Trophoblast cell (in vitro differentiated cells and primary cell): ENCODE measurements at regions not wholly inside any gene's neighbourhood (a gene's known extent, or its start where the extent isn't known, plus 50 kb on each side); places are given as distances from the start of the nearest gene placed in this dataset.

Source experiments
- DNase-seq, 2 donors: peaks; one replicate each; pipeline ENCODE4 v3.0.0-alpha.2; 2016
- H2AFZ ChIP-seq: 2 replicates; pipeline ENCODE4 v1.6.1; 2013; ENCODE audit warnings: low read length, moderate library complexity, mild to moderate bottlenecking; ENCODE audit not compliant: insufficient read depth, poor library complexity
- H2AK5ac ChIP-seq: 2 replicates; pipeline ENCODE4 v1.6.1; 2013; ENCODE audit warnings: mild to moderate bottlenecking, low read length
- H2BK120ac ChIP-seq: 2 replicates; pipeline ENCODE4 v1.6.1; 2013; ENCODE audit warnings: low read length, mild to moderate bottlenecking, moderate library complexity; ENCODE audit not compliant: insufficient read depth, poor library complexity
- H2BK12ac ChIP-seq: 2 replicates; pipeline ENCODE4 v1.6.1; 2013; ENCODE audit warnings: mild to moderate bottlenecking, low read length, moderate library complexity
- H2BK5ac ChIP-seq: 2 replicates; pipeline ENCODE4 v1.6.1; 2013; ENCODE audit warnings: low read length, low read depth, moderate library complexity, mild to moderate bottlenecking; ENCODE audit not compliant: poor library complexity
- H3K14ac ChIP-seq: 2 replicates; pipeline ENCODE4 v1.6.1; 2013; ENCODE audit warnings: mild to moderate bottlenecking, low read length
- H3K18ac ChIP-seq: 2 replicates; pipeline ENCODE4 v1.6.1; 2013; ENCODE audit warnings: mild to moderate bottlenecking, low read length
- H3K23ac ChIP-seq: 2 replicates; pipeline ENCODE4 v1.6.1; 2013; ENCODE audit warnings: low read length
- H3K27ac ChIP-seq: 2 replicates; pipeline ENCODE4 v1.5.1; 2013; ENCODE audit warnings: low read depth, mild to moderate bottlenecking, inconsistent platforms, low read length, moderate library complexity
- H3K27me3 ChIP-seq: 2 replicates; pipeline ENCODE4 v1.6.1; 2013; ENCODE audit warnings: inconsistent platforms, mild to moderate bottlenecking, low read length, moderate library complexity; ENCODE audit not compliant: insufficient read depth
- H3K36me3 ChIP-seq, 2 experiments: 1 replicate in 1 of 2; 2 replicates in 1 of 2; pipeline ENCODE4 v1.6.1; 2013; ENCODE audit warnings: low read length in 2 of 2, mild to moderate bottlenecking in 2 of 2, moderate library complexity in 1 of 2; ENCODE audit not compliant: insufficient read depth in 2 of 2, control insufficient read depth in 1 of 2
- H3K4ac ChIP-seq: 2 replicates; pipeline ENCODE4 v1.6.1; 2013; ENCODE audit warnings: low read depth, mild to moderate bottlenecking, low read length, moderate library complexity
- H3K4me1 ChIP-seq, 2 experiments: 1 replicate in 1 of 2; 2 replicates in 1 of 2; pipeline ENCODE4 v1.6.1; 2013; ENCODE audit warnings: low read length in 2 of 2, mild to moderate bottlenecking in 2 of 2, moderate library complexity in 1 of 2; ENCODE audit not compliant: insufficient read depth in 2 of 2, control insufficient read depth in 1 of 2
- H3K4me2 ChIP-seq: 2 replicates; pipeline ENCODE4 v1.6.1; 2013; ENCODE audit warnings: inconsistent platforms, mild to moderate bottlenecking, low read length, moderate library complexity
- H3K4me3 ChIP-seq: 2 replicates; pipeline ENCODE4 v1.5.1; 2013; ENCODE audit warnings: mild to moderate bottlenecking, low read depth, low read length, inconsistent platforms
- H3K79me1 ChIP-seq: one replicate; pipeline ENCODE4 v1.6.1; 2013; ENCODE audit warnings: low read length
- H3K79me2 ChIP-seq: 2 replicates; pipeline ENCODE4 v1.6.1; 2013; ENCODE audit warnings: low read length, mild to moderate bottlenecking; ENCODE audit not compliant: control insufficient read depth, insufficient read depth, poor library complexity
- H3K9ac ChIP-seq: 2 replicates; pipeline ENCODE4 v1.6.1; 2013; ENCODE audit warnings: mild to moderate bottlenecking, low read length
- H3K9me3 ChIP-seq: 2 replicates; pipeline ENCODE4 v1.6.1; 2013; ENCODE audit warnings: low read depth, mild to moderate bottlenecking, control low read depth, inconsistent platforms, low read length; ENCODE audit not compliant: insufficient read depth
- H4K12ac ChIP-seq: 2 replicates; pipeline ENCODE4 v1.6.1; 2013; ENCODE audit warnings: low read depth, mild to moderate bottlenecking, low read length, moderate library complexity
- H4K8ac ChIP-seq: 2 replicates; pipeline ENCODE4 v1.6.1; 2013; ENCODE audit warnings: low read depth, mild to moderate bottlenecking, low read length, moderate library complexity
- H4K91ac ChIP-seq: one replicate; pipeline ENCODE4 v1.6.1; 2013; ENCODE audit warnings: low read depth, mild to moderate bottlenecking, low read length, moderate library complexity
- WGBS: extraction: QIAGEN DNeasy Blood & Tissue Kit; methylation state at CpG from one replicate; pipeline ENCODE4 v1.1.7; 2013; ENCODE audit warnings: missing lambda C conversion rate; ENCODE audit not compliant: insufficient read length, insufficient coverage; ENCODE audit errors: extremely low coverage; 5-methylcytosine and 5-hydroxymethylcytosine counted together

DNA sequence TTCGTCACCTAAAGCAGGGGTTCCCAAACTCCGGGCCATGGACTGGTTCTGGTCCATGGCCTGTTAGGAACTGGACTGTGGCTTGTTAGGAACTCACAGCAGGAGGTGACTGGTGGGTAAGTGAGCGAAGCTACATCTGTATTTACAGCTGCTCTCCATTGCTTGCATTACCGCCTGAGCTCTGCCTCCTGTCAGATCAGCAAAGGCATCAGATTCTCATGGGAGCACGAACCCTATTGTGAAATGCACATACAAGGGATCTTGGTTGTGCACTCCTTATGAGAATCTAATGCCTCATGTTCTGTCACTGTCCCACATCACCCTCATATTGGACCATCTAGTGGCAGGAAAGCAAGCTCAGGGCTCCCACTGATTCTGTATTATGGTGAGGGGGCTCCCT, 217.0 kb downstream of the ZFP36L2 start:
- Histone ChIP-seq H4K91ac (no peak overlapping the region), H2BK120ac (no peak overlapping the region), H3K4me1 (peaks cover 4 to 12% of the 10 kb centered on the region in 2 experiments), H3K9ac (no peak overlapping the region), H3K79me2 (no peaks in the 10 kb centered on the region), H3K14ac (no peak overlapping the region), H3K9me3 (peaks cover 3% of the 10 kb centered on the region), H2AFZ (no peak overlapping the region), H3K4me2 (no peak overlapping the region), H3K36me3 (no peaks in the 10 kb centered on the region), H2BK12ac (no peak overlapping the region), H2AK5ac (no peak overlapping the region), H3K18ac (no peak overlapping the region), H4K8ac (no peak overlapping the region), H3K27me3 (no peaks in the 10 kb centered on the region), H4K12ac (no peak overlapping the region), H3K79me1 (peaks cover 2% of the 10 kb centered on the region), H3K4me3 (no peak overlapping the region), H3K4ac (no peak overlapping the region), H2BK5ac (no peak overlapping the region), H3K23ac (no peak overlapping the region), H3K27ac (no peak overlapping the region)
- WGBS: no CpG with 5 or more reads among the region's 5 CpGs
- no peak for DNase-seq

DNA sequence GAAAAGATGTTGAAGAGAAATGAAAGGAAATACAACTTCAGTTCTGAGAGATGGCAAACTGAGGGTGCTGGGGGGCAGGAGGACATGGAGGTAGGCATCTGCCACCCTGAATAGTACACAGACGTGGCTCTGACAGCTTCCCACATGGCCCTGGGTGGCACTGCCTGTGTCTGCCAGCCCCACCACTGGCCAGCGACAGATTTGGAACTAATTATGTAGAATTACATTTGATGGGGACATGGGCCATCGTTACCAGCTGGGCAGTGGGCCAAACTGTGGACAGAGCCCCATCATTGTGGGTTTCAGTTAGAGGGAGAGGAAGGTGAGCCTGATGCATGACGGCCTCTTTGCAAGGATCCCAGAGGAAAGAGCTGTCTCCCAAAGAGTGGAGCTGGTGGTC, 216.0 kb upstream of the HAAO start:
- H3K9ac ChIP-seq: no peak overlapping the region

DNA sequence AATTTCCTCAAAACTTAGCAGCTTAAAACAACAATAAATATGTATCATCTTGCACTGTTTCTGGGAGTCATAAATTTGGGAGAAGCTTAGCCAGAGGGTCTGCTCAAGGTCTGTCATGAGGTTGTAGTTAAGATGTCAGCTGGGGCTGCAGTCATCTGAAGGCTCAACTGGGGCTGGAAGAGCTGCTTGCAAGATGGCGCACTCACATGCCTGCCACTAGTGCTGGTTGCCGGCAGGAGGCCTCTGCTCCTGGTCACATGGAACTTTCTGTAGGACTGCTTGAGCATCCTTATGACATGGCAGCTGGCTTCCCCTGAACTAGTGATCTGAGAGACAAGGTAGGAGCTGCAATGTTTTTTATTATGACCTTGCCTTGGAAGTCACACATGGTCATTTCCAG, 215.5 kb upstream of the HAAO start:
- Histone ChIP-seq H3K27me3 (no peaks in the 10 kb centered on the region), H4K12ac (no peak overlapping the region), H3K36me3 (no peaks in the 10 kb centered on the region), H3K9ac (no peak overlapping the region), H3K4me2 (no peak overlapping the region), H2BK120ac (no peak overlapping the region), H3K18ac (no peak overlapping the region), H4K8ac (no peak overlapping the region), H3K23ac (no peak overlapping the region), H2BK12ac (no peak overlapping the region), H3K27ac (no peak overlapping the region), H3K79me2 (no peaks in the 10 kb centered on the region), H3K79me1 (peaks cover 2% of the 10 kb centered on the region), H2AK5ac (no peak overlapping the region), H2BK5ac (no peak overlapping the region), H3K4me3 (no peak overlapping the region), H3K9me3 (peaks cover 3% of the 10 kb centered on the region), H4K91ac (no peak overlapping the region), H3K4ac (no peak overlapping the region), H3K14ac (no peak overlapping the region), H2AFZ (no peak overlapping the region), H3K4me1 (peaks cover 4 to 6% of the 10 kb centered on the region in 2 experiments)
- DNase-seq: no peak
- no CpG with 5 or more reads among the region's 2 CpGs for WGBS

More for the DNA sequence above, 216.0 kb upstream of the HAAO start:
- Histone ChIP-seq H3K18ac (no peak overlapping the region), H3K14ac (no peak overlapping the region), H4K12ac (no peak overlapping the region), H2AFZ (no peak overlapping the region), H3K36me3 (no peaks in the 10 kb centered on the region), H2AK5ac (no peak overlapping the region), H2BK12ac (no peak overlapping the region), H4K91ac (no peak overlapping the region), H3K4ac (no peak overlapping the region), H4K8ac (no peak overlapping the region), H3K27ac (no peak overlapping the region), H3K79me2 (no peaks in the 10 kb centered on the region), H3K23ac (no peak overlapping the region), H3K4me2 (no peak overlapping the region), H3K79me1 (peaks cover 2% of the 10 kb centered on the region), H3K9me3 (peaks cover 3% of the 10 kb centered on the region), H2BK5ac (no peak overlapping the region), H3K4me1 (peaks cover 4 to 6% of the 10 kb centered on the region in 2 experiments), H3K27me3 (no peaks in the 10 kb centered on the region), H3K4me3 (no peak overlapping the region), H2BK120ac (no peak overlapping the region)
- no CpG with 5 or more reads among the region's 4 CpGs for WGBS
- no peak for DNase-seq

DNA sequence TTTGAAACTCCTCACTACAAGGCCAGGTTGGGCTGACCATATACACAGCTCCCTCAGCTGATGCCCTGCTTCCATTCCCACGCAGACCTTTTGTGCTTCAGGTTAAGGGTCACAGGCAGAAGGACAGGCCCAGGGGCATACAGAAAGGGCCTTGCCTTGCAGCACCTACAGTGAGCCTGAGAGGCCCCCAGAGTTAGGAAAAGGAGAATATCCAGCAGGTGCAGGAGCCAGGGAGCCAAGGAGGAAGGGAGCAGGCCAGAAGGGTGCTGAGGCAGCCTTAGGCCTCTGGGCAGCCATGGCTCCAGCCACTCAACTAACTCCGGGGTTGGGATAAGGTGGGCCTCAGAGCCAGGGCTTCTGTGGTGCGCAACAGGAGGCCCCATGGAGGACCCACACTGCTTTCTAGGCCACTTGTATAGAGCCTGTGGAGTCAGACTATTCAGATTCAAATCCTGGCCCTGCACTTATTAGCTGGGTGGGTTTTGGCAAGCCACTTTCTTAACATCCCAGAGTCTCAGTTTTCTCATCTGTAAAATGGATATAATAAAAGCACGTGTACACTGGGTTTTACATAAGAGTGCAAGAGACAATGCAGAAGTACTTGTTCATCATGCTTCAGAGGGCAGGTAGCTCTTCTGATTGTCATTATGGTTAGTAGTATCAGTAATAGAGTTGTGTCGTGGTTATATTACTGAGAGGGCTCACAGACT, 214.6 kb upstream of the HAAO start:
- H3K36me3 ChIP-seq: no peaks in the 10 kb centered on the region
- H3K27me3 ChIP-seq: no peaks in the 10 kb centered on the region
- peaks cover 4 to 6% of the 10 kb centered on the region in 2 experiments for H3K4me1 ChIP-seq
- H3K9ac ChIP-seq: no peak overlapping the region
- H4K12ac ChIP-seq: no peak overlapping the region
- no peak overlapping the region for H4K91ac ChIP-seq
- no peak overlapping the region for H3K23ac ChIP-seq
- H2AK5ac ChIP-seq: no peak overlapping the region
- peaks cover 3% of the 10 kb centered on the region for H3K9me3 ChIP-seq
- H2BK12ac ChIP-seq: no peak overlapping the region
- H3K18ac ChIP-seq: no peak overlapping the region
- H3K79me1 ChIP-seq: peaks cover 2% of the 10 kb centered on the region
- H2BK120ac ChIP-seq: no peak overlapping the region
- no peak overlapping the region for H4K8ac ChIP-seq
- H2BK5ac ChIP-seq: no peak overlapping the region
- no peak overlapping the region for H2AFZ ChIP-seq
- H3K14ac ChIP-seq: no peak overlapping the region
- DNase-seq: no peak
- H3K79me2 ChIP-seq: no peaks in the 10 kb centered on the region
- WGBS: no CpG with 5 or more reads among the region's 5 CpGs
- H3K4me2 ChIP-seq: no peak overlapping the region
- H3K27ac ChIP-seq: no peak overlapping the region
- no peak overlapping the region for H3K4ac ChIP-seq
- H3K4me3 ChIP-seq: no peak overlapping the region
